ENCODE measurements at regions not wholly inside any gene's neighbourhood (a gene's known extent, or its start where the extent isn't known, plus 50 kb on each side); places are given as distances from the start of the nearest gene placed in this dataset.

- CTCF ChIA-PET, result no interaction called here
- POLR2A ChIA-PET, result no interaction called here
- Mint-ChIP-seq H3K9me3 (no peaks in the 10 kb centered on the region), H3K36me3 (no peaks in the 10 kb centered on the region), H3K4me3 (no peak overlapping the region), H3K27me3 (peaks cover 0 to 2% of the 10 kb centered on the region in 2 donors), H3K27ac (no peak overlapping the region), H3K4me1 (no peaks in the 10 kb centered on the region)
- ATAC-seq (replicated peaks in 1 of 4) (no peak), DNase-seq (no peak)
- no CpG with 5 or more reads among the region's 2 CpGs for WGBS (ENCODE audit: insufficient coverage)
- Histone ChIP-seq H3K4me3 (ENCODE audit: control insufficient read depth in 1 of 2, extremely low read depth in 1 of 2, low read length in 1 of 2) (no peak overlapping the region), H3K36me3 (ENCODE audit: control insufficient read depth in 2 of 2, extremely low read depth in 1 of 2, insufficient read depth in 1 of 2, low read length in 1 of 2) (no peaks in the 10 kb centered on the region), H3K27ac (ENCODE audit: low read length) (no peak overlapping the region), H3K4me1 (ENCODE audit: control insufficient read depth in 1 of 2, extremely low read depth in 1 of 2, insufficient read depth in 2 of 2, low read length in 2 of 2) (no peaks in the 10 kb centered on the region), H3K27me3 (replicated peaks in 1 of 2; ENCODE audit: control insufficient read depth in 2 of 2, extremely low read depth in 1 of 2, insufficient read depth in 2 of 2, low read length in 1 of 2) (peaks cover 4 to 5% of the 10 kb centered on the region in 2 experiments), H3K9me3 (no peaks in the 10 kb centered on the region)
These were observed 158.7 kb upstream of the TUT7 start for GRCh38 chr9:86512929-86513328.

- Histone ChIP-seq H3K9me3 (no peaks in the 10 kb centered on the region), H3K27ac (ENCODE audit: low read length) (no peak overlapping the region), H3K27me3 (replicated peaks in 1 of 2; ENCODE audit: control insufficient read depth in 2 of 2, extremely low read depth in 1 of 2, insufficient read depth in 2 of 2, low read length in 1 of 2) (peaks cover 4 to 5% of the 10 kb centered on the region in 2 experiments), H3K4me3 (ENCODE audit: control insufficient read depth in 1 of 2, extremely low read depth in 1 of 2, low read length in 1 of 2) (no peak overlapping the region), H3K36me3 (ENCODE audit: control insufficient read depth in 2 of 2, extremely low read depth in 1 of 2, insufficient read depth in 1 of 2, low read length in 1 of 2) (no peaks in the 10 kb centered on the region), H3K4me1 (ENCODE audit: control insufficient read depth in 1 of 2, extremely low read depth in 1 of 2, insufficient read depth in 2 of 2, low read length in 2 of 2) (no peaks in the 10 kb centered on the region)
- CTCF ChIA-PET, result no interaction called here
- H3K4me3 Mint-ChIP-seq, result no peak overlapping the region
- no peak overlapping the region for H3K27ac Mint-ChIP-seq
- no peak for ATAC-seq (replicated peaks in 1 of 4)
- DNase-seq, result no peak
- H3K4me1 Mint-ChIP-seq, result no peaks in the 10 kb centered on the region
- POLR2A ChIA-PET, result no interaction called here
- no peaks in the 10 kb centered on the region for H3K36me3 Mint-ChIP-seq
- no peaks in the 10 kb centered on the region for H3K9me3 Mint-ChIP-seq
- peaks cover 2 to 3% of the 10 kb centered on the region in 2 donors for H3K27me3 Mint-ChIP-seq
- WGBS (ENCODE audit: insufficient coverage), result 75% methylated on average over 2 of the region's 8 CpGs
These were observed 157.6 kb upstream of the TUT7 start for GRCh38 chr9:86511614-86512360.

GRCh38 chr9:86508208-86508903 lies 154.1 kb upstream of the TUT7 start:
- H3K36me3 Mint-ChIP-seq, result no peaks in the 10 kb centered on the region
- no peak overlapping the region for H3K4me3 Mint-ChIP-seq
- Histone ChIP-seq H3K27ac (ENCODE audit: low read length) (no peak overlapping the region), H3K36me3 (ENCODE audit: control insufficient read depth in 2 of 2, extremely low read depth in 1 of 2, insufficient read depth in 1 of 2, low read length in 1 of 2) (no peaks in the 10 kb centered on the region), H3K4me1 (ENCODE audit: control insufficient read depth in 1 of 2, extremely low read depth in 1 of 2, insufficient read depth in 2 of 2, low read length in 2 of 2) (no peaks in the 10 kb centered on the region), H3K27me3 (replicated peaks in 1 of 2; ENCODE audit: control insufficient read depth in 2 of 2, extremely low read depth in 1 of 2, insufficient read depth in 2 of 2, low read length in 1 of 2) (peaks cover 0 to 6% of the 10 kb centered on the region in 2 experiments), H3K9me3 (no peaks in the 10 kb centered on the region), H3K4me3 (ENCODE audit: control insufficient read depth in 1 of 2, extremely low read depth in 1 of 2, low read length in 1 of 2) (no peak overlapping the region)
- ATAC-seq (replicated peaks in 1 of 4) (no peak), DNase-seq (no peak)
- H3K4me1 Mint-ChIP-seq, result no peaks in the 10 kb centered on the region
- H3K9me3 Mint-ChIP-seq, result no peaks in the 10 kb centered on the region
- no CpG with 5 or more reads among the region's 6 CpGs for WGBS (ENCODE audit: insufficient coverage)
- ChIA-PET POLR2A (no interaction called here), CTCF (no interaction called here)
- H3K27ac Mint-ChIP-seq, result no peak overlapping the region
- H3K27me3 Mint-ChIP-seq, result peaks cover 4 to 17% of the 10 kb centered on the region in 2 donors

- H3K9me3 Mint-ChIP-seq, result no peaks in the 10 kb centered on the region
- no peaks in the 10 kb centered on the region for H3K4me1 Mint-ChIP-seq
- 90% methylated on average over 4 of the region's 6 CpGs for WGBS (ENCODE audit: insufficient coverage)
- H3K27me3 Mint-ChIP-seq, result peaks cover 8 to 20% of the 10 kb centered on the region in 2 donors
- no peaks in the 10 kb centered on the region for H3K36me3 Mint-ChIP-seq
- H3K27ac Mint-ChIP-seq, result no peak overlapping the region
- Histone ChIP-seq H3K4me3 (ENCODE audit: control insufficient read depth in 1 of 2, extremely low read depth in 1 of 2, low read length in 1 of 2) (no peak overlapping the region), H3K4me1 (ENCODE audit: control insufficient read depth in 1 of 2, extremely low read depth in 1 of 2, insufficient read depth in 2 of 2, low read length in 2 of 2) (no peaks in the 10 kb centered on the region), H3K27ac (ENCODE audit: low read length) (no peak overlapping the region), H3K27me3 (replicated peaks in 1 of 2; ENCODE audit: control insufficient read depth in 2 of 2, extremely low read depth in 1 of 2, insufficient read depth in 2 of 2, low read length in 1 of 2) (peaks cover 0 to 6% of the 10 kb centered on the region in 2 experiments), H3K9me3 (no peaks in the 10 kb centered on the region), H3K36me3 (ENCODE audit: control insufficient read depth in 2 of 2, extremely low read depth in 1 of 2, insufficient read depth in 1 of 2, low read length in 1 of 2) (no peaks in the 10 kb centered on the region)
- no peak for DNase-seq
- no peak overlapping the region for H3K4me3 Mint-ChIP-seq
- POLR2A ChIA-PET, result no interaction called here
- CTCF ChIA-PET, result no interaction called here
- no peak for ATAC-seq (replicated peaks in 1 of 4)
These were observed 153.0 kb upstream of the TUT7 start for GRCh38 chr9:86507212-86507630.

GRCh38 chr9:86503942-86504341 lies 149.7 kb upstream of the TUT7 start:
- CTCF ChIA-PET, result no interaction called here
- 100% methylated on average over 3 of the region's 6 CpGs for WGBS (ENCODE audit: insufficient coverage)
- Mint-ChIP-seq H3K36me3 (no peaks in the 10 kb centered on the region), H3K9me3 (no peaks in the 10 kb centered on the region), H3K4me3 (no peak overlapping the region), H3K4me1 (no peaks in the 10 kb centered on the region), H3K27ac (no peak overlapping the region), H3K27me3 (peaks cover 12 to 34% of the 10 kb centered on the region in 2 donors)
- no peaks in the 10 kb centered on the region for H3K4me1 ChIP-seq (ENCODE audit: control insufficient read depth in 1 of 2, extremely low read depth in 1 of 2, insufficient read depth in 2 of 2, low read length in 2 of 2)
- H3K36me3 ChIP-seq (ENCODE audit: control insufficient read depth in 2 of 2, extremely low read depth in 1 of 2, insufficient read depth in 1 of 2, low read length in 1 of 2), result no peaks in the 10 kb centered on the region
- H3K4me3 ChIP-seq (ENCODE audit: control insufficient read depth in 1 of 2, extremely low read depth in 1 of 2, low read length in 1 of 2), result no peak overlapping the region
- H3K9me3 ChIP-seq, result no peaks in the 10 kb centered on the region
- ATAC-seq (replicated peaks in 1 of 4) (no peak), DNase-seq (no peak)
- POLR2A ChIA-PET, result no interaction called here
- peaks cover 0 to 4% of the 10 kb centered on the region in 2 experiments for H3K27me3 ChIP-seq (replicated peaks in 1 of 2; ENCODE audit: control insufficient read depth in 2 of 2, extremely low read depth in 1 of 2, insufficient read depth in 2 of 2, low read length in 1 of 2)
- H3K27ac ChIP-seq (ENCODE audit: low read length), result no peak overlapping the region

GRCh38 chr9:86503314-86503713 lies 149.1 kb upstream of the TUT7 start:
- H3K27me3 ChIP-seq (replicated peaks in 1 of 2; ENCODE audit: control insufficient read depth in 2 of 2, extremely low read depth in 1 of 2, insufficient read depth in 2 of 2, low read length in 1 of 2), result peaks cover 0 to 4% of the 10 kb centered on the region in 2 experiments
- WGBS (ENCODE audit: insufficient coverage), result no CpG with 5 or more reads among the region's 1 CpG
- H3K4me1 ChIP-seq (ENCODE audit: control insufficient read depth in 1 of 2, extremely low read depth in 1 of 2, insufficient read depth in 2 of 2, low read length in 2 of 2), result no peaks in the 10 kb centered on the region

More at GRCh38 chr9:86503314-86503713, 149.1 kb upstream of the TUT7 start:
- no peak overlapping the region for H3K27ac ChIP-seq (ENCODE audit: low read length)
- H3K4me1 Mint-ChIP-seq, result no peaks in the 10 kb centered on the region
- H3K9me3 ChIP-seq, result no peaks in the 10 kb centered on the region
- CTCF ChIA-PET, result no interaction called here
- no peaks in the 10 kb centered on the region for H3K36me3 ChIP-seq (ENCODE audit: control insufficient read depth in 2 of 2, extremely low read depth in 1 of 2, insufficient read depth in 1 of 2, low read length in 1 of 2)
- H3K9me3 Mint-ChIP-seq, result no peaks in the 10 kb centered on the region
- no peak for ATAC-seq (replicated peaks in 1 of 4)
- H3K4me3 ChIP-seq (ENCODE audit: control insufficient read depth in 1 of 2, extremely low read depth in 1 of 2, low read length in 1 of 2), result no peak overlapping the region
- no peak for DNase-seq
- no peaks in the 10 kb centered on the region for H3K36me3 Mint-ChIP-seq
- H3K27me3 Mint-ChIP-seq, result peaks cover 13 to 39% of the 10 kb centered on the region in 2 donors
- POLR2A ChIA-PET, result no interaction called here
- H3K4me3 Mint-ChIP-seq, result no peak overlapping the region
- no peak overlapping the region for H3K27ac Mint-ChIP-seq
